Medulla oblongata (tissue), 1 donor: ENCODE measurements at regions not wholly inside any gene's neighbourhood (a gene's known extent, or its start where the extent isn't known, plus 50 kb on each side); places are given as distances from the start of the nearest gene placed in this dataset.
"Not testable (repeated sequence)": the region's sequence is repeated elsewhere in the genome, so short reads cannot be mapped to it uniquely, and the experiment has no call there.

Experiments
- DNase-seq: peaks from one replicate; pipeline ENCODE4 v3.0.0-alpha.2; 2015; ENCODE audit errors: extremely low spot score

DNA sequence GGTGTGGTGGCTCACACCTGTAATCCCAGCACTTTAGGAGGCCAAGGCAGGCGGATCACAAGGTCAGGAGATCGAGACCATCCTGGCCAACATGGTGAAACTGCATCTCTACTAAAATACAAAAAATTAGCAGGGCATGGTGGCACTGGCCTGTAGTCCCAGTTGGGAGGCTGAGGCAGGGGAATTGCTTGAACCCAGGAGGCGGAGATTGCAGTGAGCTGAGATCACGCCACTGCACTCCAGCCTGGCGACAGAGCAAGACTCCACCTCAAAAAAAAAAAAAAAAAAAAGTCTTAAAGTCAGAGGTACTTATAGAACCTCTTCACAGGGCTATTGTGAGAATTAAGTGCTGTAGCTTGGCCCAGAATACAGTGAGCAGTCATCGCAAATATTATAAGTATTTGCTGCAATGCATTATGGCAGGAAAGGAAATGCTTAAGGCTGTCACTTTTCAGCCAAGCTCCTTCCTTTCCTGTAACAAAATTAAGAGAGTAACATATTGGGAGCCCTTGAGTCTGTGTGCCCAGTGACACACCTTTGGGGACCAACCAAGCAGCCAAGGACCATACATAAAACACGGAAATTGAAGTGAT lies 110.9 kb upstream of the HAND1 start:
- DNase-seq, result not testable (repeated sequence)

DNA sequence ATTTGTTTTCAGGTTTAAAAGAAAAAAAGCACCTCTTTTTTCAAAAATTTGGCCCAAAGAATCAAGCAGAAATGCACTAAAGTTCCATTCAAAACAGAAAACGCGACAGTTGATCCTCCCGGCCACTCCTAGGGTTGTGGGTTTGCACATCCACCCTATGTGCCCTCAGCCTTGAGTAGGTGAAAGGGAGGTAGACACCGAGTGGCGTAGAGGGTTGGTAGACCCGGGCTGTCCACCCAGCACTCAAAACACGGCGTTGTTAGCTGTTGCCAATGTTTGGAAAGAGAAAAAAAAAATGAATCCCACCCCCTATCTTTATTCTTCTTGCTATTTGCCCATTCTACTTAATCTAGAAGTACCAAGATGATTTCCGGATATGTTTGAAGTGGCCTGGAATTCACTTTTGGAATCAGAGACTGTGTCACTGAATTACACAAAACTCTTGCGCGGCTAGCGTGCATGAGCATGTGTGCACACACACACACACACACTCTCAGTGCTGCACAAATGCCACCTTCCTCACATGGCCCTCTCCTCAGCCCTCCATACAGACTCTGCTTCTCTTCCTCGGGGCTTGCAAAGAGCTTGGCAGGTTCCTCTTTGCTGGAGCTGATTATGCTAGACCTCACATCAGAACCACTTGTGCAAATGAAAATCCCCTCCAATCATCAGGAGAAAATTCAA lies 110.2 kb upstream of the HAND1 start:
- DNase-seq, result no peak

DNA sequence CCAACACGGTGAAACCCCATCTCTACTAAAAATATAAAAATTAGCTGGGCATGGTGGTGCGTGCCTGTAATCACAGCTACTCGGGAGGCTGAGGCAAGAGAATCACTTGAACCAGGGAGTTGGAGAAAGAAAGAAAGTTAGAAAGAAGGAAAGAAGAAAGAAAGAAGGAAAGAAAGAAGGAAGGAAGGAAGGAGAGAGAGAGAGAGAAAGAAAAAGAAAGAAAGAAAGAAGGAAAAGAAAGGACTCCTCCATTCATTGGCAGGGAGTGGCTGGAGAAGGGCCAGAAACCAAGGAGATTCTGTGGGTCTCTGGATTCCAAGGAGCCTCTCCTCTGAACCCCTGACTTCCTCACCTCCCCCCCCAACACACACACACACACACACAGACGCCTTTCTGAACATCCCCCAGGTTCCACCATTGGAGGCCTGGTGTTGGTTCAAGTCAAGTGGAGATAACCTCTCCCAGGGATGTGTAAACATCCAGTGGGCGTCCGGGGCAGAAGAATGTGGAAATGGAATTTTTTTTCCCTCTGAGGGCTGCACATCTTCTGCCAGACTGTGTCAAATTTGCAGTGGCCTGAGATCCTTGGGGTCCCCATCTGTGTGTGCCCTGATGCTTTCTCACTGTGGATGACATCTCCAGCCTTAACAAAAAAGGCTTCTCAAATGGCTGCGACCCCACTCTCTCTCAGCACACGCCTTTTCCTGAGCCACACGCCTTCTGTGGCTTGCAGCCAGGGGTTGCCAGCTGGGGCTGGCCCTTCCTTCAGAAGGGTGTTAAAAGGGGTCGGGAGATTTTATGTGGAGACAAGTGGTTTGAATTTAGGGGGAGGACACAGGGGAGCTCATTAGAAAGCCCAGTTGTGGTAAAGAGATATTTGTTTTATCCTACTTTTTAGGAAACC lies 109.3 kb upstream of the HAND1 start:
- no peak for DNase-seq

DNA sequence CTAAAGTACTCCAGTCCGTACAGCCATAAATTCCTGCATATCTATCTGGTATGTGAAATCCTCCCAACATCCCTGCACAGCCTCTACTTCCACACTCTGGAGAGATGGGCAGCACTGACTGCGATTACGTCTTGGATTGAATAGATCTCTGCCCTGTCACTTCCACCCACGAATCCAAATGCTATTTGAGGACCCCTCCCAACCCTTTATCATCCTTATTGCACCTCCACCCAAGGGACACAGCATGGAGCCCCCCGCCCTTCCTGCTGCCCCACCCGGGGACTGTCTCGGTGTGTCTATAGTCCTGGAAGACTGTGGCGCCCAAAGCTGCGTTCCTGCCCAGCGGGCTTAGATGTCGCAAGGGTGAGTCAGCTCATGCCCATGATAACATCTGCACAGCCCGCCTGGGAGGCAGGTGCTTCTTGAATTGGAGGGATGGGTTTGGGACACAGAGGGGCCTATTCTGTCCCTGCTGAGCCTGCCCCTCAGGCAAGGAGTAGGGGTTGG lies 105.7 kb upstream of the HAND1 start:
- no peak for DNase-seq

DNA sequence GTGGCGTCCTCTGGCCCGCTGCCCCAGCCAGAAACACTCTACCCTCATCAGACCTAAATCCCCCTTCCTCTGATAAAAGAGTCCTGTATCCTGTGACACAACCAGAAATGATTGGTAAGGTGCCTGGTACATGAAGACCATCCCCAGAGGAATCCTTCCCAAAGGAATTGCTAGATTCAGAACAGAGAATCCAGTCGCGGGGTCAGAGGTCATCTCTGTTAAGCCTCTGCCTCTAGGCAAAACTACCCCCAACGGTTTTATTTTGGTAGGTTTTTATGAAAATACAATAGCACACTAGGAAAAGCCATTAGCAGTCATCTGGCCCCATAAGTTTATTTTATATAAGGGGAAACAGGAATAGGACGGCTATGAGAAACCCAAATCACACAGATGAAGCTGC lies 102.4 kb upstream of the HAND1 start:
- no peak for DNase-seq

DNA sequence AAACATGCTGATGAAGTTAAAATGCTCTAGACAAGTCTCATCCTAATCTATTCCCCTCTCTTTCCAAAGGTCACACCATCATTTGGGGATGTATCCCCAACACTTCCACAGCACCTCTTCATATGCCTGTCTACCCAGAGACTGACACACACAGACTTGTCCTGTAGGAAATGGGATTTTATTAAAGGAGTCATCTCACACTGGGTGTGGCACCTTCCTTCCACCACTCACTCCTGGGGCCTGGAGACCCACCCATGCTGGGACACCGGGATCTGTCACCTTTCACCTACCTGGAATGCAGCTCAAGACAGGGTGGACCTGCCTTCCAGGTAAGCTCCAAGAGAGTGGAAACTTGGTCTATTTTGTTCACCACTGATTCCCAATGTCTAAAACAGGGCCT lies 99.4 kb upstream of the HAND1 start:
- no peak for DNase-seq

DNA sequence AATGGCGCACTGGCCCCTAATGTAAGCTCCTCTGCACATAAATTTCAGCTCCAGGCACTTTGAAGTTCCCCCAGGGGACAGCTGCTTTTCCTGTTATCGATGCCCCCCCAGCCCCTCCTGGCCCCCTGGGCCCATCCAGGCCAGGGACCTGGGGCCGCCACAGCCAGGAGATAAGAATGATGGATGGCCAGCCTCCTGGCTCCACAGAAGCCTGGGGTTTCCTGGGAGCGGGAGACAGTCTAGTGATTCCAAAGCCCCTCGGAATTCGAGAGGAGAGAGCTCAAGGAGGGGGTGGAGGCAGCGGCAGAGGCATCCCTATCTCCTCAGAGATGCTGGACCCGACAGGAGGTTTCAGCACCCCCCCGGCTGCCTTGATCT lies 98.4 kb upstream of the HAND1 start:
- DNase-seq, result no peak

DNA sequence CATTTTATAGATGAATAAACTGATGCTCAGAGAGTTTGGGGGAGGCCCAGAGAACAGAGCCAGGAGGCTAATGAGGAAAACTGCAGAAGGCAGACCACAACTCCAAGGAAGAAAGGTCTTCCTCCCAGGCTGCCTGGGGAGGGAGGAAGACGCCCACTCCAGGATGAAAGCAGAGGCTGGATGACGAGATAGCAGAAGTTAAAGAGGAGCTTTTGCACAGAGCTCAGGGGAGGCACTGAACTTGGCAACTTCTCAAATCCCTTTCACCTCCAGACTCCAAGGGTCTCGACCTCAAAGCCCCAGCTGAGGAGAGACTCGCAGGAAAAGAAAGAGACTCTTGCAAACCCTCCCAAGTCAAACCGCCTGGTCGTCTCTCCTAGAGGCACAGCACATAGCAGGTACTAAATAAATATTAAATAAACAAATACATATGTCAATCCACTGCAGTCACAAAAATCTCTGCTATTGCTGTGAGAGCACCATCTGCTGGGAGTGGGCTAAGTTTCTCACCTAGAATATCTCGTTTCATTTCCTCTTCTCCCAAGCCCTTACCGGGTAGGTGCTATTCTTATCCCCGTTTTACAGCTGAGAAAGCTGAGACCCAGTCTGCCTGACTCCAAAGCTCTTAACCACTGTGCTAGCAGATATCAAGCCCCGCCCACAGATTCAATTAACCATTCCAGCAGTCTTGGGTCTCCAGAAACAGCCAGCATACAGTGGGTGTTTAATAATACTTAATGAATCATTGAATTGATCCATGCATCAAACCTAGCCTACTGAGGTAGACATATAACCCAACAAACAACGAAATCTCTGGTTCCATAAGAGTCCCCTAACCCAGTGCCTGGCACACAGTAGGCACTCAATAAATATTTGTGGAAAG lies 97.8 kb upstream of the HAND1 start:
- no peak for DNase-seq

DNA sequence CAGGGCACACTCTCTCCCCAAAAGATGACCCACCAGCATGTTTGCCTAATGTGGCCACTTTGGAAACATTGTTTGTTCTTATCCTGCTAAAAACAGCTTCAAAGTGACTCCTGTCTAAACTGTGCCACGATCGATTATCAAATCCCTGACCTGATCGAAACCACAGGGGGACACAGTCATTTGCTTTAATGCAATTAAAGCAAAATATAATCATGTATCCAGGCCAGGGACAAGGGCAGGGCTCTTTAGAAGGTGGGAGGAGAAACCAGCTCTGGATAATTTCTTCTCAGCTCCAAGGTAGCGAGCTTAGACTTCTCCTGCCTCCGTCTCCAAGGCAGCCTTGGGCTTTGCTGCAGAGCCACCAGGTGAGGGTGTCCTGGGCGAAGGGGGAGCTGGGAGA lies 95.0 kb upstream of the HAND1 start:
- no peak for DNase-seq

DNA sequence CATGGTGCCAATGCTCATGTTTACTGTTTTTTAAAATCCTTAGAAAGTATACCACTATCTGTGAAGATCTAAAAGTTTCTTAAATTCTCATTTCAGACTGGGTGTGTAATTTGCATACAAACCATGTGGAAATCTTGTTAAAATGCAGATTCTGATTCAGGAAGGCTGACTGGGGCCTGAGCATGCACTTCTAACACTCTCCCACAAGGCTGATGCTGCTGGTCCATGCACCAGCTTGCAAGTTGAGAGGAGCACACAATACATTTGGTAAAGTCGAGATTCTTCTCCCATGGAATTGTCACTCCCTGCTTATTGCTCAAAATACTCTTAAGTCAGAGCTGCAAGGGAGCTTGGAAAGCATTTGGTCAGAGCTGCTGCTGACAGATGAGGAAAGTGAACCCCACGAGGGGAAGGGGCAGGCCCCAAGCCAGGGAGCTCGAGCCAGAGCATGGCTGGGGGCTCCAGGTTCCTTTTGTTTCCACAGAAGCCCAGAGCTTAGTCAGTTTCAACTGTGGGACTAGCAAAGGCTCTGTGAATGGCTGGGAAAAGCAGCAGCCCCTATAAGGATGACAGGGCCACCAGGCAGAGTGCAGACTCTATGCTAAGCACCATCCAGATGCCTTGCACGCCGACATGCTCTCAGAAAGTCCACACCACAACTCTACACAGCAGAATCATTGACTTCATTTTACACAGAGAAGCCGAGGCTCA lies 93.5 kb upstream of the HAND1 start:
- no peak for DNase-seq

DNA sequence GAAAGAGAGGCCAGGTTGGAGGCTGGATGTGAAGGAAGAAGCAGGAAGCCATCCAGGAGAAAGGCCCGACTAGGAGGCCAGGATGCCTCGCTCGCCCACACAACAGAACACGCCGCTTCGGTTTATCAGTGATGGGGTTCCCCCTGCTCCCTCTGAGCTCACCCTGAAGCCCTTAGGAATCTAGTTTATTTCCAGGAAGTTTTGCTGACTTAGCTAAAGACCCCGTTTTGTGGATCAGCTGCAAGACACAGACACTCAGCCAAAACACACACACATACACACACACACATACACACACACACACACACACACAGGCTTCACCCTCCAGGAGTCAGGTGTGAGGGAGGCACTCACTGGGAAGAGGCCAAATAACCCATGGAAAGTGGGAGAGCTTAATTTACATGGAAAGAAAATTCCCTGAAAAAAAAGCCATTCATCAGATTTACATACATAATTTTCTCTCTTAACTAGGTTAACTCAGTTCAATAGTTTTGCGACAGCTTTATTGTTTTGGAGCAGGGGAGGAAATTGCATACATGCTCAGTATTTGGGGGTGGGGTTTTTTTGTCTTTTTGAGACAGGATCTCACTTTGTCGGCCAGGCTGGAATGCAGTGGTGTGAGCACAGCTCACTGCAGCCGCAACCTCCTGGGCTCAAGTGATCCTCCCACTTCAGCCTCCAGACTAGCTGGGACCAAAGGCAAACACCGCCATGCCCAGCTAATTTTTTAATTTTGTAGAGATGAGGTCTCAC lies 92.7 kb upstream of the HAND1 start:
- DNase-seq, result no peak

DNA sequence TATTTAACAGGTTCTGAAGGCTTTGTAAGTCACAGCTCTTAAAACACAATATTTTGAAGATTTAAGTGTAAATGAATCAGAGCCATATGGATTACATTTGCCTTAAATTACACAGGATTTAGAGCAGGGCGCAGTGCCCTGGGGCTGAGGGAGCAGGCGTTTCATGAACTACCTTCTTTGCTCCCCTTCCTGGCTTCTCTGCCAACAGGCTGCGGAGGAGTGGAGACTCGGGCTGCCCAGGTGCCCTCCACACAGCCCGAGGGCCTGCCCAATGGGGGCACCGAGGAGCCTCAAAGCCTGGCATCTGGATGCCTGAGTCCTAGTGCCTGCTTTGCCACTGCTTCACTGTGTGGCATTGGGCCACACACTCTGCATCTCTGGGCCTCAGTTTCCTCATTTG lies 90.6 kb upstream of the HAND1 start:
- DNase-seq, result no peak

DNA sequence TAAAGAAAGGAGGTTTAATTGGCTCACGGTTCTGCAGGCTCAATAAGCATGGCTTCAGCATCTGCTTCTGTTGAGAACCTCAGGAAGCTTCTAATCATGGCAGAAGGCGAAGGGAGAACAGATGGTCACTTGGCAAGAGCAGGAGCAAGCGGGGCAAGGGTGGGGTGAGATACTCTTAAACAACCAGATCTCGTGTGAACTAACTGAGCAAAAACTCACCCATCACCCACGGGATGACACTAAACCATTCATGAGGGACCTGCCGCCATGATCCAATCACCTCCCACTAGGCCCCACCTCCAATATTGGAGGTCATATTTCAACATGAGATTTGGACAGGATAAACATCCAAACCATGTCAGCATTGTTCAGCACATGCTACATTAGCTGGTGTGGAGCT lies 89.1 kb upstream of the HAND1 start:
- DNase-seq, result no peak

DNA sequence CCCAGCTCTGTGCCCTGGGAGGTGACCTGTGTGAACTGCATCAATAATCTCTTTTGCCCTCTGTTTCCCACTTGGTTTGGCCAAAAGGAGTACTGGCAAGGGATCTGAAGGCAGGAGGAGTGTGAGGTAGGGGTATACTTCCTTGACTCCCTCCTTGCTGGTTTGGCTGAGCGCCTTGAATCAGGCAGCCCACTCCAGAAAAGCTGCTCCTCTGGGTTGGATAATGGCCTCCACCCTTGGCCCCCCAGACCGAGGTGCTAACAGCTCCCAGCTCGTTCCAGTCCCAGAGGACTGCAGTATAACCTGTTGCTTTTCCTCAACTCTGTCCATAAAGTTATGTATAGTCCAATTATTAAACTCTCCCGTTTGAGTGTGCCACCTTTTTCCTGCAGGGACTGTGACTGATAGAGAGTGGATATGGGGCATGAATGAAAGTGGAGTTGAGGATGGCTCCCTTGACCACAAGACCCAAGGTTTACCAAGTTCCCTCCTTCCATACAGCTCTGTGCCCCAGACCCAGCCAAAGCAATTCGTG lies 88.2 kb upstream of the HAND1 start:
- DNase-seq, result no peak

DNA sequence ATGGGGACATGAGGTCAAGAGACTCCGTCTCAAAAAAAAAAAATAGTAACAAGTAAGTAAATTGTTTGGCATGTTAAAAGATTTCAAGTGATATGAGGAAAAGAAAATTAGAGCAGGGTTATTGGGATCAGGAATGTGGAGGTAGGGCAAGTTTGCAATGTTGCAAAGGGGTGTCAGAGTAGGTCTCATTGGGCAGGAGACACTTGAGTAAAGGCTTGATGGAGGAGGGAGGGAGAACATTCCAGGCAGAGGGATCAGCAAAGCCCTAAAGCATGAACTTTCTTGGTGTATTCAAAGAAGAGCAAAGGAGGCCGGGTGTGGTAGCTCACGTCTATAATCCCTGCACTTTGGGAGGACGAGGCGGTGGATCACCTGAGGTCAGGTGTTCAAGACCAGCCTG lies 87.1 kb upstream of the HAND1 start:
- DNase-seq, result no peak

DNA sequence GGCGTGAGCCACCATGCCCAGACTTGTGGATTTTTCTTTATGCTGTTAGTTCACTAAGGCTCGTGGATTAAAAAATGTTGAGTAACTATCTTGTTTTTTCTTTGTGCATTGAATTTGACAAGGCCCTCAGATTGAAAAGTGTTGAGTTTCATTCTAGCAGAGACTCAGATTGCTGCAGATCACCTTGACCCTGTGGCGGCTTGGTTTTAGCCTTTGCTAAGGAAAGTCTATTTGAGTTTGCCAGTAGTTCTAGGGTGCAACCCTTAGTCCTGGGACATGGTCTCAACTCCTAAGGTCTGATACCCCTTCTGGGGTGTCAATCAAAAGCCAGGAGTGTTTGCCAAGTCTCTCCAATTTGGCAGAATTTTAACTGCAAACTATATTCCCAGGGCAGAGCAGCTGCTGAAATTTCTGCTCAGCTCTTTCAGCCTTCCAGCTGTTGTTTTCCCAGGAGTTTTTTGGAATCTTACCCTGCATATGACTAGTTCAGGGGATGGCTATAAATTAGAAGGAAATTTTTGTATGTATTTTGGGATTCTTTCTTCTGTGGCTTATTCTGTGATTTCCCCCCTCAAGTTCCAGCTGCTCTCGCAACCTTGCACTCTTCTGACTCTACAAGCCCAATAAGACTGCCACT lies 84.3 kb upstream of the HAND1 start:
- no peak for DNase-seq

DNA sequence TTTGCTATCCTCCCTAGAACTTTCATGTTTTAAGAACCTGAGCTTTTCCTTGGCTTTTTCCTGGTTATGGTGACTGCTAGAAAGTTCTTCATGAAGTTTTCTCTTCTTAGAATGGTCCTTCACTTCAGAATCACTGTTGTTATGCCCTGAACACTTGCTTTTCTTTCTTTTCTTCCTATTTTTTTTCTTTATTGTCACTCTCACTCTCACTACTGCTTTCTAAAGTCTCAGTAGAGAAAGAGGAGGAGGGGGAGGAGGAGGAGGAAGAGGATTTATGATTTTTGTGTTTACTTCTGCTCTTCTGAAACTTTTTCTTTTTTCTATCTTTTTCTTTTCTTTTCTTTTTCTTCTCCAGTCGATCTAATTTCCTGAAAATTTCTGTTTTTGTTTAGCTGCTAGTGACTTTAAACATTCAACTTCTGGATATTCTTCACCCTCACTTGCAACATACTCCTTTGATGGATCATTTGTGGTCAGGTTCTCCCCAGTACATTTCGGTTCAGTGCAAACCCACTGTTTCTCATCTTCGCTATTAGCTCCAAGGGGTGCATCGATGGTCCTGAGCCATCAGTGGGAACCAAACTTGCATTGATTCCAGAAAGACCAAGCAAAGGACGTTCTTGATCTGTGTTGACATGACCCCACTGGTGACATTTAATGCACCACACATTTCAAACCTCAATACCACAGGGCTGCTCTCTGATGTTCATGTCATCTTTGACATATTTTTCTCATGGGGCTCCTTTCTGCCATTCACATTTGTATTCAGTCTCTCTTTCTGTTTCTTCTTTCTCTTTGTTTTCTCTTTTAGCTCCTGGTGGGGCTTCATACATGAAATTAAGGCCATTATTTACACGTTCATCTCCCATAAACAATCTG lies 81.6 kb upstream of the HAND1 start:
- DNase-seq, result no peak

DNA sequence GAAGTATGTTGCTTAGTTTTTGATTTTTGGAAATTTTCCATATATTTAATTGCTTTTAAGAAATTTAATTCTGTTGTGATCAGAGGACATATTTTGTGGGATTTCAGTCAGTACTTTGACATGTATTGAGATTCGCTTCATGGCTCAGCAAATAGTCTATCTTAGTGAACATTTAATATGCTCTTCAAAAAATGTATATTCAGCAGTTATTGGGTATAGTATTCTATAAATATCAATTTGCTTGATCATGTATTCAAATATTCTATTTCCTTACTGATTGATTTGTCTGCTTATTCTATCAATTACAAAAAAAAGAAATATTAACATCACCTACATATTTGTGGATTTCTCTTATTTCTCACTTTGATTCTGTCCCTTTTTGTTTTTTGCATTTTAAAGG lies 79.5 kb upstream of the HAND1 start:
- DNase-seq, result no peak

DNA sequence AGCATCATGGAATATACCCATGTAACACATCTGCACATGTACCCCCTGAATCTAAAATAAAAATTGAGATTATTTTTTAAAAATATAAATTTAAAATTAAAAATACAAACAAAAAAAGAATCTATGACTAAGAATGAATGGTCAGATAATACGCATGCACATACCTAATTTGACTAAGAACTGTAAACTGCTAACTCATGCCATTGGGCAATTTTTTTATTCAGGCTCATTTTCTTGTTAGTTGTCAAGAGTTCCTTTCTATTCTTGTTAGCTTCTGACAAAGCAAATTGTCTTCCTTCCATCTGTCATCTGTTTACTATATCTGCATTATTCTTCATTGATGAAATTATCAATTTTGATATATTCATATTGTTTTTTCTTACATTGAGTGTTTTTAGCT lies 69.5 kb upstream of the HAND1 start:
- DNase-seq, result no peak
